CD4-positive, alpha-beta memory T cell (primary cell): ENCODE measurements at regions not wholly inside any gene's neighbourhood (a gene's known extent, or its start where the extent isn't known, plus 50 kb on each side); places are given as distances from the start of the nearest gene placed in this dataset.

ENCODE experiments used
- CTCF ChIA-PET: fragments of 350-600 bp; sonication (Branson Sonifier 250); formaldehyde crosslinking; loops from one replicate; lab custom pipeline; 2021; ENCODE audit warnings: inconsistent platforms; ENCODE audit not compliant: partially characterized antibody; lab: Charles Lee
- POLR2A ChIA-PET: fragments of 350-600 bp; sonication (Branson Sonifier 250); formaldehyde crosslinking; loops from one replicate; lab custom pipeline; 2021; ENCODE audit not compliant: partially characterized antibody; lab: Charles Lee
- DNase-seq, 5 donors: peaks; one replicate each; pipeline versions ENCODE4 v3.0.0 to v3.0.0-alpha.2; 2020 to 2022; ENCODE audit warnings: mixed read lengths in 1 of 5
- H3K27ac ChIP-seq: one replicate; pipeline ENCODE4 v1.7.0; 2013; ENCODE audit warnings: low read depth, low read length
- H3K27me3 ChIP-seq: 2 replicates; pipeline ENCODE4 v1.7.0; 2013; ENCODE audit warnings: mild to moderate bottlenecking, low read length, moderate library complexity; ENCODE audit not compliant: insufficient read depth
- H3K36me3 ChIP-seq: 2 replicates; pipeline ENCODE4 v1.7.0; 2013; ENCODE audit warnings: mild to moderate bottlenecking, low read length, moderate library complexity; ENCODE audit not compliant: insufficient read depth
- H3K4me1 ChIP-seq: 2 replicates; pipeline ENCODE4 v1.7.0; 2013; ENCODE audit warnings: mild to moderate bottlenecking, low read length, moderate library complexity; ENCODE audit not compliant: insufficient read depth
- H3K4me3 ChIP-seq, 2 donors: one replicate each; pipeline ENCODE4 v1.7.0; 2013; ENCODE audit warnings: low read length in 2 of 2, mild to moderate bottlenecking in 1 of 2
- H3K9me3 ChIP-seq, 2 donors: one replicate each; pipeline ENCODE4 v1.7.0; 2013; ENCODE audit warnings: low read length in 2 of 2, control low read depth in 1 of 2; ENCODE audit not compliant: control insufficient read depth in 1 of 2
- H3K27ac Mint-ChIP-seq, 7 donors: one replicate each; pipeline ENCODE4 v1.8.0; 2020 to 2021; ENCODE audit warnings: mixed read lengths in 7 of 7, mild to moderate bottlenecking in 6 of 7, inconsistent platforms in 3 of 7, moderate library complexity in 3 of 7
- H3K27me3 Mint-ChIP-seq, 2 donors: one replicate each; pipeline ENCODE4 v1.8.0; 2020 to 2021; ENCODE audit warnings: mixed read lengths in 2 of 2
- H3K36me3 Mint-ChIP-seq, 2 donors: one replicate each; pipeline ENCODE4 v1.8.0; 2020 to 2021; ENCODE audit warnings: mixed read lengths in 2 of 2, inconsistent platforms in 1 of 2, mild to moderate bottlenecking in 1 of 2
- H3K4me1 Mint-ChIP-seq, 4 donors: one replicate each; pipeline ENCODE4 v1.8.0; 2020 to 2021; ENCODE audit warnings: mixed read lengths in 4 of 4, mild to moderate bottlenecking in 1 of 4
- H3K4me3 Mint-ChIP-seq, 8 donors: one replicate each; pipeline ENCODE4 v1.8.0; 2020 to 2021; ENCODE audit warnings: mixed read lengths in 8 of 8, mild to moderate bottlenecking in 7 of 8, moderate library complexity in 6 of 8, inconsistent platforms in 3 of 8
- H3K9me3 Mint-ChIP-seq, 8 donors: one replicate each; pipeline ENCODE4 v1.8.0; 2020 to 2021; ENCODE audit warnings: mixed read lengths in 8 of 8, mild to moderate bottlenecking in 5 of 8, inconsistent platforms in 3 of 8, moderate library complexity in 1 of 8
- intact Hi-C: fragments of 100-400 bp; cut with micrococcal nuclease; formaldehyde crosslinking; loops from one replicate; pipeline ENCODE4 v1.15.1; 2023

DNA sequence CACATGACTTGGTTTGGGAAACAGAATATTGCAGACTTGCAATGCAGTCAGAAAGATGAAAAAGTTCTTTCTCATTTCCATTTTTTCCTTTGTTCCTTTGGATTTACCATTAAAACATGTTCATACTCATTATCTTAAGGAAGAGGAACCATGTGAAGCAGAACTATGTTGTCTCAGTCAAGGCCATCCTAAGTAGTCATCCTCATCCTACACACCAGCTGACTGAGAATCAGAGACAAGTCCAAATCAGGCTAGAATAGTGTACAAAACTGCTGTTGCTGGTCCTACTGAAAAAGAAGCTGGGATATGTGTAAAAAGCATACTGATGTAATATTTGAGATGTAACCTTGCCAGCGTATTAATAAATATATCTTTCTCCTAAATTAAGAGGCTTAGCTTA is 433.4 kb downstream of the SLITRK5 start:
- H3K4me3 Mint-ChIP-seq, result no peak overlapping the region
- H3K9me3 Mint-ChIP-seq, result peaks cover 0 to 33% (median 6%) of the 10 kb centered on the region in 8 donors
- H3K36me3 ChIP-seq, result no peaks in the 10 kb centered on the region
- no peaks in the 10 kb centered on the region for H3K27me3 ChIP-seq
- no peak overlapping the region for H3K27ac Mint-ChIP-seq
- no peaks in the 10 kb centered on the region for H3K4me1 Mint-ChIP-seq
- intact Hi-C loops, result no loop called here
- ChIA-PET CTCF (no interaction called here), POLR2A (no interaction called here)
- H3K4me1 ChIP-seq, result no peaks in the 10 kb centered on the region
- H3K9me3 ChIP-seq, result no peaks in the 10 kb centered on the region
- H3K36me3 Mint-ChIP-seq, result no peaks in the 10 kb centered on the region
- DNase-seq, result no peak
- no peak overlapping the region for H3K27ac ChIP-seq
- no peaks in the 10 kb centered on the region for H3K27me3 Mint-ChIP-seq
- no peak overlapping the region for H3K4me3 ChIP-seq

DNA sequence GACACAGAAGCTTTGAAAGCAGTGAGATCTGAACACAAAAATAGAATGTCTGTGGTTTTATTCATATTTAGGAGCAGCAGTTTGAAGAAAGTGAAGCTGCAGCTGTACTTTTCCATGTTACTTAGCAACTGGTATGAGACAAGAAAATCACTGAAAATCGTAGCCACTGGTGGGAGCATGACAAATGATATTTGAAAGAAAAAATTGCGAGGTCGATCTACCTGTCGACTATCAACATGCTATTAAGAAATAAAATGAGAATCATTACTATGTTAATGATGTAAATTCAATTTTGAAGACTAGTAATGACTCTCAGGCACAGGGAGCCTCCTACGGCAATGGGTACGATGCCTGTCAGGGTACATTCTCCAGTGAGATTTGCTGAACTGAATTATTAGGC is 436.4 kb downstream of the SLITRK5 start:
- Mint-ChIP-seq H3K36me3 (no peaks in the 10 kb centered on the region), H3K27me3 (no peaks in the 10 kb centered on the region), H3K9me3 (peaks cover 0 to 21% (median 5%) of the 10 kb centered on the region in 8 donors), H3K4me3 (no peak overlapping the region), H3K4me1 (no peaks in the 10 kb centered on the region), H3K27ac (no peak overlapping the region)
- ChIA-PET CTCF (no interaction called here), POLR2A (no interaction called here)
- no peak overlapping the region for H3K27ac ChIP-seq
- H3K36me3 ChIP-seq, result no peaks in the 10 kb centered on the region
- no peaks in the 10 kb centered on the region for H3K9me3 ChIP-seq
- H3K4me3 ChIP-seq, result no peak overlapping the region
- no peaks in the 10 kb centered on the region for H3K4me1 ChIP-seq
- DNase-seq, result no peak
- no peaks in the 10 kb centered on the region for H3K27me3 ChIP-seq
- intact Hi-C loops, result no loop called here

DNA sequence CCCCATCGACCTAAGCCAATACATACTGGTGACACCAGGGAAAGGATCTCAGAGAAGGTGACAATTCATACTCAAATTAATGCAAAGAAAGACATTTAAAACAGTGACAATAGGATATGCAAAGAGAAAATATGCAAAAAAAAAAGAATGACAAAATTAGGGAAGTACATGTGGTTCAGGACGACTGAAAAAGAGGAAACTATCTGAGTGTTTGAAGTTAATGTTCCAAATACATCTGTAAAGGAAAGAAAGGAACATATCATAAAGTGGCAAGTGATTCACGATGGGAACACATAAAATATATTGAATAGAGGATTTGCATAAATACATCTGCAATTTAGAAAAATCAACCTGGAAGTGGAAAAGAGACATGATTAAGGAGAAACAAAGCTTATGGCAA is 441.4 kb downstream of the SLITRK5 start:
- Mint-ChIP-seq H3K27ac (no peak overlapping the region), H3K27me3 (no peaks in the 10 kb centered on the region), H3K36me3 (no peaks in the 10 kb centered on the region), H3K4me1 (no peaks in the 10 kb centered on the region), H3K9me3 (peaks cover 0 to 15% (median 5%) of the 10 kb centered on the region in 8 donors), H3K4me3 (no peak overlapping the region)
- ChIA-PET CTCF (no interaction called here), POLR2A (no interaction called here)
- H3K27ac ChIP-seq, result no peak overlapping the region
- peaks cover 0 to 6% of the 10 kb centered on the region in 2 donors for H3K9me3 ChIP-seq
- no peaks in the 10 kb centered on the region for H3K36me3 ChIP-seq
- no peak overlapping the region for H3K4me3 ChIP-seq
- H3K4me1 ChIP-seq, result no peaks in the 10 kb centered on the region
- no peaks in the 10 kb centered on the region for H3K27me3 ChIP-seq
- DNase-seq, result no peak
- intact Hi-C loops, result no loop called here

DNA sequence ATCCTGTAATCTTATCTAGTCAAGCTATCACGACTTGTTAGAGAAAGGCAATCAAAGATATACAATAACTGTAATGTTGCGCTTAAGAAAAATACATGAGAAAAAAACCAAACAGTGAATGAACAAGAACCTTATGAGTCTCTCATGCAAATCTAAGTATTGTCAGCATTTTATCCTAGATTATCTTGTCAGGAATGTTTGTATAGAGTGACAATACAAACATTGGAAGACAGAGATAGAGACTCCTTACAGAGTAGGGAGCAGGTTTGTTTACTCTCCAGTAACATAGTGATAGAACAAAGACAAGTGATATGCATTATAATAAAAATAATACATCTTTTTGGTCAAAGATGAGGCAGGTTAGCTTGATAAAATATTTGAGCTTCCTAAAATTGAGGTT is 444.8 kb downstream of the SLITRK5 start:
- ChIA-PET CTCF (no interaction called here), POLR2A (no interaction called here)
- Histone ChIP-seq H3K27ac (no peak overlapping the region), H3K4me1 (no peaks in the 10 kb centered on the region), H3K4me3 (no peak overlapping the region), H3K36me3 (no peaks in the 10 kb centered on the region), H3K9me3 (peaks cover 0 to 6% of the 10 kb centered on the region in 2 donors), H3K27me3 (no peaks in the 10 kb centered on the region)
- no peak for DNase-seq
- no peaks in the 10 kb centered on the region for H3K36me3 Mint-ChIP-seq
- H3K4me1 Mint-ChIP-seq, result no peaks in the 10 kb centered on the region
- no peak overlapping the region for H3K27ac Mint-ChIP-seq
- H3K4me3 Mint-ChIP-seq, result no peak overlapping the region
- H3K9me3 Mint-ChIP-seq, result peaks cover 0 to 6% (median 3%) of the 10 kb centered on the region in 8 donors
- no peaks in the 10 kb centered on the region for H3K27me3 Mint-ChIP-seq
- intact Hi-C loops, result no loop called here

DNA sequence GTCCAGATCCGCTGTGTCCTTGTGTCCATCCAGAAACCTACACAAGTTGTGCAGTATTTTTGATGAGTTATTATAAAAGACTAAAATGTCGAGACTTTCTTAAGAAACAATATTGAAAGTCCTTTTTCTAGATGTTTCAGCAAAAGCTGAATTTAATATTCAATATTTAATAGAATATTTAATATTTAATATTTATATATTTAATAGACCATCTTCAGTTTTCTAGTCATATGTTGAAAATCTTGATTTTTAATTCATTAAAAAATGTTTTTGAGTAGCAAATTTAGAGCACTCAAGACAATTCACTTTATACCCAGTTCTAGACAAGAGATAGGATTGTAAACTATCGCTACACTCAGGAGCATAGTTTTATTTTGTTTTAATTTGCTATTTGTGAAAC is 447.8 kb downstream of the SLITRK5 start:
- Mint-ChIP-seq H3K9me3 (peaks cover 0 to 10% (median 4%) of the 10 kb centered on the region in 8 donors), H3K27ac (no peak overlapping the region), H3K27me3 (no peaks in the 10 kb centered on the region), H3K4me3 (no peak overlapping the region), H3K4me1 (no peaks in the 10 kb centered on the region), H3K36me3 (no peaks in the 10 kb centered on the region)
- POLR2A ChIA-PET, result no interaction called here
- CTCF ChIA-PET, result no interaction called here
- H3K27me3 ChIP-seq, result no peaks in the 10 kb centered on the region
- intact Hi-C loops, result no loop called here
- peaks cover 0 to 4% of the 10 kb centered on the region in 2 donors for H3K9me3 ChIP-seq
- no peak overlapping the region for H3K4me3 ChIP-seq
- H3K36me3 ChIP-seq, result no peaks in the 10 kb centered on the region
- H3K27ac ChIP-seq, result no peak overlapping the region
- H3K4me1 ChIP-seq, result no peaks in the 10 kb centered on the region
- DNase-seq, result no peak

DNA sequence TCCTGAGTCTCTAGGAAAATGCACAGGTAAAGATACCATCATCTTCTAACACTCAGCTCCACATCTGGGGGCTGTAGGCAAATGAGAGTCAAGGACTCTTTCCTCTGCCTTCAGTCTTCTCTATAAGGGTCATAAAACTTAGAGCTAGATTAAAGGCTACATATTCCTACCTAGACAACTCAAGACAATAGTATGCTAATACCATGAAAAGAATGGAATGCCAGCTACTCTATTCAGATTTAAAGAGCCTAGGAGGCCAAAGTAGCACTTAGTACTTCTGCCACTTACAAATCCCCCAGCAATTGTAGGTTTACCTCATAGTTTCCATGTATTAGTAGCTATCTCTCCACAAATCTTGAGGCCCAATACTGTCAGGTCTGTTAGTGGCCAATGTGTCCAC is 453.0 kb downstream of the SLITRK5 start:
- intact Hi-C loops, result no loop called here
- no peaks in the 10 kb centered on the region for H3K27me3 Mint-ChIP-seq
- H3K36me3 Mint-ChIP-seq, result no peaks in the 10 kb centered on the region
- Histone ChIP-seq H3K4me3 (no peak overlapping the region), H3K27ac (no peak overlapping the region), H3K27me3 (no peaks in the 10 kb centered on the region), H3K36me3 (no peaks in the 10 kb centered on the region), H3K9me3 (no peaks in the 10 kb centered on the region), H3K4me1 (no peaks in the 10 kb centered on the region)
- DNase-seq, result no peak
- no peaks in the 10 kb centered on the region for H3K4me1 Mint-ChIP-seq
- H3K4me3 Mint-ChIP-seq, result no peak overlapping the region
- H3K9me3 Mint-ChIP-seq, result peaks cover 0 to 18% (median 10%) of the 10 kb centered on the region in 8 donors
- H3K27ac Mint-ChIP-seq, result no peak overlapping the region
- ChIA-PET CTCF (no interaction called here), POLR2A (no interaction called here)

DNA sequence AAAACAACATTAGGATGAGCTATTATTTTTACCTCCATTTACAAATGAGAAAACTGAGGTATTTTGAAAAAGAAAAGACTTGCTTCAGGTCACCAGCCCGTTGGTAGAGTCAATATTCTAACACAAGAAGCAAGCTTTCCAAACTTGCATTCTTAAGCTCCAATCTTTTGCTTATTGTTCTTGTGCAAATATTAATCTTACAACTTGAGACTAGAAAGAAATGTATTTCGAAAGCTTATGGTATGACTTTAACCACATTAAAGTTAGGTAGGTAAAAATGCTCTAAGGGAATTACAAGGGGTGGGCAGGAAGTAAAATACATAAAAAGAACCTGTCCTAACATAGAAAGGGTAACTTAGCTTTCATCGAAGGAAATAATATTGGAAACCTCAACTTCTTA is 453.9 kb downstream of the SLITRK5 start:
- DNase-seq, result no peak
- Mint-ChIP-seq H3K27ac (no peak overlapping the region), H3K4me3 (no peak overlapping the region), H3K9me3 (peaks cover 0 to 18% (median 11%) of the 10 kb centered on the region in 8 donors), H3K4me1 (no peaks in the 10 kb centered on the region), H3K36me3 (no peaks in the 10 kb centered on the region), H3K27me3 (no peaks in the 10 kb centered on the region)
- Histone ChIP-seq H3K4me1 (no peaks in the 10 kb centered on the region), H3K9me3 (no peaks in the 10 kb centered on the region), H3K27ac (no peak overlapping the region), H3K36me3 (no peaks in the 10 kb centered on the region), H3K27me3 (no peaks in the 10 kb centered on the region), H3K4me3 (no peak overlapping the region)
- intact Hi-C loops, result no loop called here
- POLR2A ChIA-PET, result no interaction called here
- CTCF ChIA-PET, result no interaction called here
